ENCODE measurements at regions not wholly inside any gene's neighbourhood (a gene's known extent, or its start where the extent isn't known, plus 50 kb on each side); places are given as distances from the start of the nearest gene placed in this dataset.

DNA sequence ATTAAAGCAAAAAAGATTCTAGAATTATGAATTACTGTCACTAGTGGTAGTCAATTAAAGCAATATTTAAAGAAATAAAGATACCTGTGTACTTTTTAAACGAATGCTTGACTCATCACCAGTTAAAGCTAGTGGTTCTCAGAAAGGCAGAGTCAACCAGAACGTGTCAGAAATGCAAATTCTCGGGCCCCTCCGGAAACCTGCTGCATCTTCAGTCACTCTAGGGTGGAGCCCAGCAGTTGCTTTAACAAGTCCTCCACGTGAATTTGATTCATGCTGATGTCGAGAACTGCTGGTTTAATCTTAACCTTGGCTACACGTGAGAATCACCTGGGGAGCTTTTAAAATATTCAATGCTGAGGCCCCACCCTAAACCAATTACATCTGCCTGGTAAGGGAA, 169.8 kb upstream of the SDK2 start:
- DNase-seq (no peak), ATAC-seq (ENCODE audit: low read depth) (no peak)
- no peak overlapping the region for H3K27ac Mint-ChIP-seq
- peaks cover 5% of the 10 kb centered on the region for H3K9me3 Mint-ChIP-seq
- ChIA-PET POLR2A (no interaction called here), CTCF (no interaction called here)
- H3K36me3 Mint-ChIP-seq (ENCODE audit: low read depth), result no peaks in the 10 kb centered on the region
- peaks cover 1% of the 10 kb centered on the region for H3K27me3 Mint-ChIP-seq
- no peaks in the 10 kb centered on the region for H3K4me1 Mint-ChIP-seq
- intact Hi-C loops (cut with micrococcal nuclease), result no loop called here
- H3K4me3 Mint-ChIP-seq, result no peak overlapping the region
- TF ChIP-seq, protein P1, sequence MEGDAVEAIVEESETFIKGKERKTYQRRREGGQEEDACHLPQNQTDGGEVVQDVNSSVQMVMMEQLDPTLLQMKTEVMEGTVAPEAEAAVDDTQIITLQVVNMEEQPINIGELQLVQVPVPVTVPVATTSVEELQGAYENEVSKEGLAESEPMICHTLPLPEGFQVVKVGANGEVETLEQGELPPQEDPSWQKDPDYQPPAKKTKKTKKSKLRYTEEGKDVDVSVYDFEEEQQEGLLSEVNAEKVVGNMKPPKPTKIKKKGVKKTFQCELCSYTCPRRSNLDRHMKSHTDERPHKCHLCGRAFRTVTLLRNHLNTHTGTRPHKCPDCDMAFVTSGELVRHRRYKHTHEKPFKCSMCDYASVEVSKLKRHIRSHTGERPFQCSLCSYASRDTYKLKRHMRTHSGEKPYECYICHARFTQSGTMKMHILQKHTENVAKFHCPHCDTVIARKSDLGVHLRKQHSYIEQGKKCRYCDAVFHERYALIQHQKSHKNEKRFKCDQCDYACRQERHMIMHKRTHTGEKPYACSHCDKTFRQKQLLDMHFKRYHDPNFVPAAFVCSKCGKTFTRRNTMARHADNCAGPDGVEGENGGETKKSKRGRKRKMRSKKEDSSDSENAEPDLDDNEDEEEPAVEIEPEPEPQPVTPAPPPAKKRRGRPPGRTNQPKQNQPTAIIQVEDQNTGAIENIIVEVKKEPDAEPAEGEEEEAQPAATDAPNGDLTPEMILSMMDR (IDR thresholded peaks at IDR 0.05), result no peak

DNA sequence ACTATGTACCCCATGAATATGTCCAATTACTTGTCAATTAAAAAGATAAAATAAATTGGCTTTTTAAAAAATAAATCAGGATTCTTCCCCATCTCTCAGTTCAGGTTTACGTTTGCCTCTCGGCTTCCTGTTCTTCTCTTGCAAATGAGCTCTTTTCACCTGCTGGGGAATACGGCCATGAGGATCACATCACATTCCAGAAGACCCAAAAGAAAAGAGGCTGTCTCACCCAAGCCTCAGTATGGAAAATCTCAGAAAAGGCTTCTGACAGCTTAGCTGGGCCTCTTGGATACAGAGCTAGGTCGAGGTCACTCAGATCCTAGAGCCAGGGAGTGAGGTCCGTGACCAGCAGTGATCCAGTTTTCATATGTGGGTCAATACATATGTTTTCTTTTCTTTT, 171.2 kb upstream of the SDK2 start:
- no peak overlapping the region for H3K27ac Mint-ChIP-seq
- CTCF ChIA-PET, result no interaction called here
- DNase-seq, result no peak
- H3K36me3 Mint-ChIP-seq (ENCODE audit: low read depth), result no peaks in the 10 kb centered on the region
- H3K9me3 Mint-ChIP-seq, result peaks cover 5% of the 10 kb centered on the region
- intact Hi-C loops (cut with micrococcal nuclease), result no loop called here
- H3K4me1 Mint-ChIP-seq, result no peaks in the 10 kb centered on the region
- H3K4me3 Mint-ChIP-seq, result no peak overlapping the region
- no peak for ATAC-seq (ENCODE audit: low read depth)
- peaks cover 1% of the 10 kb centered on the region for H3K27me3 Mint-ChIP-seq
- TF ChIP-seq, protein P1 (IDR thresholded peaks at IDR 0.05), result no peak
- POLR2A ChIA-PET, result no interaction called here

DNA sequence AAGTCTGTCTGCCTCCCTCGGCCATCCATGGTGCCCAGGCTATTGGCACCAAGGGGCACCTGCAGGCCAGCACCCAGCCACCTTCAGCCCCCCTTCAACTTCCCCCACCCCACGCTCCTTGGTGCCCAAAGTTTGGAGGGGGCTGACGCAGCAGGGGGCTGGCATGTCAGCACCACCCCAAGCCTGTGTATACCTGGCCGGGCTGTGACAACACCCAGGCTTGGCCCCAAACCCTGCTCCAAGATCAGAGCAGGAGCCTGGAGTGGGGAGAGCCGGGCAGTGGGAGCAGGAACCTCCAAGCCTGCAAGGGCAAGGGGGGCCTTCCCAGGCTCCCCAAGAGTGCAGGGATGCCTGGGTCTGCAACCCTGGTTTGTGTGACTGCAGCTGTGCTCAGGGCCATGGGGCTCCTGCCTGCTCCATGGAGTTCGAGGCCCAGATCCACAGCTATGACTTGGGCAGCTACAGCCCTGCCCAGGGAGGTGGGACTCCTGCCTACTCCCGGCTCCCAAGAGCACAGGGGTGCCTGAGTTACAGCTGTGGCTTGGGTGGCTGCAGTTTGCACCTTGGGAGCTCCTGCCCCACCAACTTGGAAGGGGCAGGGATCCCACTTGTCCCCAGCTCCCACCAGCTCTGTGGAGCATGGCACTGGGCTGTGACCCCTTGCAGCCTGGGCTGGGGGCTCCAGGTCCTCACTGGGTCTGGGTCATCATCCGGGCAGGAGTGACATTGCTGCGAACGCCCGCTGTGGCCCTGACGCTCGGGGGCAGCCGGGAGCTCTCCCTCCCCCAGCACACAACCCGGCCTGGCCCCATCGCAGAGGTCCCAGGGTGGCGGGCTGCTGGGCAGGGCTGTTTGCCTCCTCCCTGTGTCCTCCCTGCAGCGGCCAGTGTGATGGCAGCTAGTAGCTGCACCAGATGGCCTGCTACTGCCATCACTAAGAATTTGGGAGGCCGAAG, 175.5 kb upstream of the SDK2 start:
- ATAC-seq (ENCODE audit: low read depth) (no peak), DNase-seq (no peak)
- TF ChIP-seq, protein P1 (IDR thresholded peaks at IDR 0.05), result no peak
- peaks cover 5% of the 10 kb centered on the region for H3K9me3 Mint-ChIP-seq
- intact Hi-C loops (cut with micrococcal nuclease), result no loop called here
- H3K4me1 Mint-ChIP-seq, result no peaks in the 10 kb centered on the region
- H3K27me3 Mint-ChIP-seq, result peaks cover 5% of the 10 kb centered on the region
- POLR2A ChIA-PET, result no interaction called here
- CTCF ChIA-PET, result no interaction called here
- no peak overlapping the region for H3K27ac Mint-ChIP-seq
- no peak overlapping the region for H3K4me3 Mint-ChIP-seq
- H3K36me3 Mint-ChIP-seq (ENCODE audit: low read depth), result no peaks in the 10 kb centered on the region

DNA sequence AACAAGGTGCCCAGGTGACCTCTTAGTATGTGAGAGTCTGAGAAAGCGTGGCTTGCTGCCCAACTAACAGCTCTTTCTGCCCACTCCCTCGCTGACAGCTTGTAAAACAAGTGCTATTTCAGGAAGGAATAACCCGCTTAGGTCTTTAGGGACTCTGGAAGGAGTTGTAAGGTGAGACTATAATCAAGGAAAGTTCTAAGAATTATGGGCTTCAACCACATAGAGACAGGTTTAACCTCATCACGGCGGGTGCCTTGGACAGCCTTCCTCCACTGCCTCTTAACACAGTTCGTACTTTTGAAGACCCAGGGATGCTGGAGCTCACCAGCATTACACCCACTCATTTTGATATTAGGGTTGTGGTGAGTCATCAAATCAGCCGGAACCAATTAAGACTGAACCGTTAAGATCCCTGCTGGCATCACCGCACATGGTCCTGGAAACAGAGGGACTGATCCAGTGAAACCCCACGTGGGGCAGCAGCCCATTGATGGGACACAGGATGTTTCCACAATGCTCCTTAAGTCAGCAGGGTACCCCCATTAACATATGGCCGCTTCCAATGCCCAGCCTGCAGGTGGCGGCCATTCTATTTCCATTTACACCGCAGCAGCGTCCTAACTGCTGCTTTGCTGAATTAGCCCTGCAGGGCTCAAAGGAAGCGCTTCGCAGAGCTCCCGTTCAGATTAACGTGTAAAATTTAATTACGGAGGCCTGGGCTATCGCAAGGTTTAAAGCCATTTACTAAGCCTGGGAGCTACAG, 176.6 kb upstream of the SDK2 start:
- no peak overlapping the region for H3K4me3 Mint-ChIP-seq
- ATAC-seq (ENCODE audit: low read depth), result no peak
- POLR2A ChIA-PET, result no interaction called here

DNA sequence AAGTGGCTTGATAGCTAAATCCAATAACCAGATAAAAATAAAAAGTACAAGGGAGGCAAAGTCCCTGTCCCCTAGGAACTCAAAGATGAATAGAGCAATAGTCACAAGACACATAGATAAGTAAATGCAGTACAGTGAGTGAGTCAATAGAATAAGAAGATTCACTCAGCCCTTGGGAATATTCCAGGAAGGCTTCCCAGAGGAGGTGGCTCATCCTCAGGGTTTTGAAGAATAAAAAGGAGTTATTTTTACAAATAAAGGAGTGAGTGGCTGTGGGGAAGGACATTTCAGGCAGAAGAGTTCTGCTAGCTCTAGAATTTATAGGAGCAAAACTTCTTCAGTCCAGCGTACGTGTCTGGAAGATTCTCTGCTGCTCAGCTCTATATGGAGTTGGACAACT, 177.4 kb upstream of the SDK2 start:
- peaks cover 5% of the 10 kb centered on the region for H3K9me3 Mint-ChIP-seq
- POLR2A ChIA-PET, result no interaction called here
- CTCF ChIA-PET, result no interaction called here

More for the DNA sequence above, 176.6 kb upstream of the SDK2 start:
- Mint-ChIP-seq H3K4me1 (no peaks in the 10 kb centered on the region), H3K27ac (no peak overlapping the region), H3K9me3 (peaks cover 5% of the 10 kb centered on the region), H3K27me3 (peaks cover 11% of the 10 kb centered on the region), H3K36me3 (ENCODE audit: low read depth) (no peaks in the 10 kb centered on the region)
- CTCF ChIA-PET, result no interaction called here
- DNase-seq, result no peak
- TF ChIP-seq, protein P1 (IDR thresholded peaks at IDR 0.05), result no peak
- intact Hi-C loops (cut with micrococcal nuclease), result no loop called here

More for the DNA sequence above, 177.4 kb upstream of the SDK2 start:
- Mint-ChIP-seq H3K27me3 (peaks cover 11% of the 10 kb centered on the region), H3K27ac (no peak overlapping the region), H3K4me1 (no peaks in the 10 kb centered on the region), H3K4me3 (no peak overlapping the region), H3K36me3 (ENCODE audit: low read depth) (no peaks in the 10 kb centered on the region)
- DNase-seq, result no peak
- no peak for ATAC-seq (ENCODE audit: low read depth)
- TF ChIP-seq, protein P1 (IDR thresholded peaks at IDR 0.05), result no peak
- intact Hi-C loops (cut with micrococcal nuclease), result no loop called here
